ENCODE measurements at regions not wholly inside any gene's neighbourhood (a gene's known extent, or its start where the extent isn't known, plus 50 kb on each side); places are given as distances from the start of the nearest gene placed in this dataset.
"Not testable (repeated sequence)": the region's sequence is repeated elsewhere in the genome, so short reads cannot be mapped to it uniquely, and the experiment has no call there.

- FAIRE-seq: no peak
Observed at GRCh38 chr6:113004470-113005270, 657.5 kb downstream of the RFPL4B start.

DNA sequence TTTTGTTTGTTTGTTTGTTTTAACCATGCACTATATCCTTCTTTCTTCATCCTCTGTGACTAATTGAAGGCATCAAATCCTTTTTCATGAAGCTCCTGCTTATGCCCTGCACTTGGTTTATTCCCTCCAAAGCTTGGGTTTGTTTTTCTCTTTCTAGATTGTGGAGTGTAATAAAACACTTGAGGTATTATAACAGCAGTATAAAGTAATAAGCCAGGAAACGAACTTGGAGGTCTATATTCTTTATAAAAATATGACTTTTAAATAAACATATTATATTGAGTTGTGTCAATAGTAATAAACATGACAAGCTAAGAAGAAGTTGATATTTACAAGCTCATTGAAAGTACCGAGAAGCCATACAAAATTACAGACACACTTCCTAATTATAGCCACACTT lies 659.4 kb downstream of the RFPL4B start:
- FAIRE-seq: no peak

GRCh38 chr6:113009682-113010081 lies 662.6 kb downstream of the RFPL4B start:
- no peak for FAIRE-seq

DNA sequence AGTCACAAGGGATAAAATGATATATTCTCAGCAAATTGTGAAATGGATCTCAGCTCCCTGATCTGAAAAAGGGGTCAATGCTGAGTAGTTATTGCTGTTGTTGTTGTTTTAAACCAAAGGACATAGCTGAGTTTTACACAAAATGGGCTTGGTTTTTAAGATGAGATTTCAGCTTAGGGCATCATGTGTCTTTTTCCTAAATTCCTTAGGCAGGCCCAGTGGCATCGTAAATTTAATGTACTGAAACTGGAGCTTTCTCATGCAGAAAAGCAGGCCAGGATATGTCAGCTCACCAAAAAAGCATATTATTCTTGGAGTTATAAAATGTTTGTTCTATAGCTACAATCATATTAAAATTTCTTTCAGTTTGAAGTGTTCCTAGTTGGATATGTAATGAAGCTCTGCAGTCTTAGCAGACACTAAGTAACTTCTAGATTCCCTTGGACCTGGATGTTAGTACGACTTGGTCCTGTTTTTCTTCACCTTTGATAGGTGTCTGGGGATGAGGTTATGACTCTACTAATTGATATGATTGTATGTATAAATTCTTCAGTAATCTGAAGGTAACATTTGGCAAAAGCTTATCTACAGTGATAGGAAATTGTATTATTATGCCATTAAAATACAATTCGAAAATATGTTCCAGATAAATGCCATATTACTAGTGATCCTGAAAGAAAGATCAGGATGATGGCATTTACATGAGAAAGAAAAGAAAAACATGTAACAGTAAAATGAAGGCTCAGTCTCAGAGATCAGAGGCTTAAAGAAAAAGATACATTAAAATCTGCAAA lies 663.3 kb downstream of the RFPL4B start:
- FAIRE-seq: no peak

- no peak for FAIRE-seq
Observed at GRCh38 chr6:113011389-113011788, 664.3 kb downstream of the RFPL4B start.

- FAIRE-seq: no peak
Observed at GRCh38 chr6:113011801-113012200, 664.7 kb downstream of the RFPL4B start.

DNA sequence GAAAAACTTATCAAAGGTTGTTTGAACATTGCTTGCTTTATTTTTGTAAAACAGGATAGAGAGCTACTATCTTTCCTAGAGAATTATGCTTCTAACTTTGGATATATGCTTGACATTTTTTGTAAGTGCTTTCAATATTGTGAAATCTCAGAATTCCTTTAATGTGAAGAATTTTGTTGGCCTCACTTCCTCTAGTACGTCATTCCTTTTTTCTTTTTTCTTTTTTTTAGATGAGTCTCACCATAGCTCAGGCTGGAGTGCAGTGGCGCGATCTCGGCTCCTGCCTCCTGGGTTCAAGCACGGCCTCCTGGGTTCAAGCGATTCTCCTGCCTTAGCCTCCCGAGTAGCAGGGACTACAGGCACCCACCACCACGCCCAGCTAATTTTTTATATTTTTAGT lies 668.1 kb downstream of the RFPL4B start:
- no peak for FAIRE-seq

GRCh38 chr6:113017353-113017752 lies 670.2 kb downstream of the RFPL4B start:
- no peak for FAIRE-seq

GRCh38 chr6:113018351-113019151 lies 671.4 kb downstream of the RFPL4B start:
- FAIRE-seq: no peak

DNA sequence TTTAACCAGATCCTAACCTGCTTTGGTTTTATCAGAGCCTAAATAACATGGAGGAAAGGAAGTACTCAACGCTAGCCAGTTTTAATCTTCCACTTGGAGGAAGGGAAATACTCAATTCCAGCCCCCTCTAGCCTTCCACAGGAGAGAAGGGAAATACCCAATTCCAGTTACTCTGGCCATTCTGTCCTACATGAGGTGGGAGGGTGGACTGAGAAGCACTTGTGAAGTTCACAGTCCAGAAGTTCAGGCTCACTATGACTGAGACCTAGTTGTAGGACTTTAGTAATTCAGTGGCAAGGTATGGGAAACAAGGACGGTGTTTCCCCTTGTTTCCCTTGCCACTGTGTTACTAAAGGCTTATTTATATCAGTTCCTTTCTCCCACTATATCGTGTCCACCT lies 672.0 kb downstream of the RFPL4B start:
- no peak for FAIRE-seq

- FAIRE-seq: no peak
Observed at GRCh38 chr6:113027780-113028179, 680.6 kb downstream of the RFPL4B start.

GRCh38 chr6:113029161-113029560 lies 682.0 kb downstream of the RFPL4B start:
- FAIRE-seq: not testable (repeated sequence)

GRCh38 chr6:113031591-113032238 lies 684.6 kb downstream of the RFPL4B start:
- no peak for FAIRE-seq

GRCh38 chr6:113039005-113039404 lies 691.9 kb downstream of the RFPL4B start:
- no peak for FAIRE-seq

GRCh38 chr6:113047148-113047547 lies 700.0 kb downstream of the RFPL4B start:
- peak; percentile 27 for FAIRE-seq

GRCh38 chr6:113047932-113048331 lies 700.8 kb downstream of the RFPL4B start:
- no peak for FAIRE-seq

GRCh38 chr6:113048741-113049140 lies 701.6 kb downstream of the RFPL4B start:
- FAIRE-seq: no peak

GRCh38 chr6:113049190-113049589 lies 702.1 kb downstream of the RFPL4B start:
- FAIRE-seq: no peak

DNA sequence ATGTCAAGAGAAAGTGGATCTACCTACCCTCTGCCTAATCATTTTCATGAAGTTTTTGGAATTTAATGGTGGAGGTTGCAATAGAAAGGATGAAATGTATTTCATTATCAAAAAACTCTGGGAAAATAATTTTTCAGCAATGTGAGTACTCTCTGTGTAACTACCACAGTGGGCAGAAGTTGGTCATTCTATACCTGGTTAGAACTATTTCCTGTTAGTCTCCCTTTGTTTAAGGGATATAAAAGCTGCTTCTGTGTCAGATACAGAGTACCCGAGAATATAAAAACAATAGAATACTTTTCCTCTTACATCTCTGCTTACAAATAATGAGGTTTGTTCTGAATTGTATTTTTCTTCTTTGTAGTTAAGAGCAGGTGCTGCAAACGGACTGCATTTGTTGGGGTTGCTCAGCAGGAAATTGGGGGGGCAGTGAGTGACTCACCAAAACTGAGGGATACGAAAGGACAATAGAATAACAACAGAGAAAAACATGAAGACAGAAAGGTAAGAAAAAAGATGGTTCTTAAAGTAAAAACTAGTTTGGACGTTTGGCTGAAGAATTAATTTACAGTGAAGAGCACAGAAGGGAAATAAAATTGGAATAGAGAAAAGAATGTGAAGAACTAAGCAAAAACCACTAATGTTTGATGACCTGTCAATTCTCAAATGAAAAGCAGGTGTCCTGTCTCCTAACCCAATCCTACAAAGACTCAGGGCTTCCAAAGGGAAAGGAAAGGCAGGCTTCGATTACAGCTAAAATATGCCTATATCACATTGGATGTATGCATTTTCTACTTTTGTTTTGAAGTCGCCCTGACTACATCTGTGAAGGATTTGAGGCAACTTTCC lies 703.1 kb downstream of the RFPL4B start:
- no peak for FAIRE-seq

DNA sequence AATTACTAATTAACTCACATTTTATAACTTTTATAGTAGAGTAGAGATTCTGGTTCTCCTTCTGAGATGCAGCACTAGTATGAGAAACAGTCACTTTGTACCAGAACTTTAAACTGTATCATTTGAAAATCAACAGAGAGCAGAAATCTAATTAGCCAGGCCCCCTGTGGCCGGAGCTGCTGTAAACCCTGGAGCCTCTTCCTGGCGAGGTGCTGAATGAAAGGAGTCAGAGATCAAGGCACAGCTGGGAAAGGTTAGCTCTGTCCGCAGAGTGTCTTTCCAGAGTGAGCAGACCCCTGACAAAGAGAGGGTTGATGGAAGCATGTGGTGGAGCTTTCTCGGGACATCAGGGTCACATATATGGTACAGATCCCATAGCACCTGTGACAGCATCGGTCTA lies 703.8 kb downstream of the RFPL4B start:
- FAIRE-seq: no peak

DNA sequence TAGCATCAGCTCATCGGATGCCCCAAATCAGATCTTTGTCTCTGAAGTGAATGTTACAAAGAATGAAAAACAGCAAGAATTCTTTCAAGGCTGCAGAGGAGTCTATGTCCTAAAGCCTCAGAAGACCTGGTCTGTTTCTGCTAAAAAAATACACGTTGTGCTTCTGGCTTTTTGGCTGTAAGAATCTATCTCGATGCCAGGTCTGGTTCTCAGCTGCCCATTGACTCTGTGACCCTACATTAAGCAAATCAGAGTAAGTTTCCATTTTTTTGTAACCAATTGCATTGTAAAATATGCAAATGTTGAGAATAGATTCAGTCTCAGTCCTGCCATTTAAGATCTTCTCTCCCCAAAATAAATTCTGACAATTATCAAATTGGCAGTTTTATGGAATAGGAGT lies 705.4 kb downstream of the RFPL4B start:
- FAIRE-seq: no peak

DNA sequence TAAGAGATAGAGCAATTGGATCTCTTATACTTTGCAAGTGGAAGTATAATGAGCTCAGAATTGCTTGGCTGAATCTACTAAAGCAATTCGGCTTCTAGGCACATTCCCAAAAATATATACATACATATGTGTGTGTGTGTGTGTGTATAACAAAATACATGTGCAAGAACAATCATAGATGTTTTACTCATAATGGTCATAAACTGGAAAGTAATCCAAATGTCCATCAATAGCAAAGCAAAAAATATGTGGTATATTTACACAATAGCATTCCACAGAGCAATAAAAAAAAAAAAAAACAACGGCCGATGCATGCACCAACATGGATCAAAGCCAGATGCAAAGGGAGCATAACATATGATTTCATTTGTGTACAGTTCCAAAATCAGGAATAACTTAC lies 707.9 kb downstream of the RFPL4B start:
- no peak for FAIRE-seq

Data from islet of Langerhans (tissue), 1 donor.